ENCODE measurements at regions not wholly inside any gene's neighbourhood (a gene's known extent, or its start where the extent isn't known, plus 50 kb on each side); places are given as distances from the start of the nearest gene placed in this dataset.

GRCh38 chr13:30151388-30151787 is 156.0 kb downstream of the KATNAL1 start:
- ChIA-PET POLR2A (no interaction called here), CTCF (interaction anchor here (3.0 kb wide), 1 partner anchor 19 kb away, joined by 16 read pairs; no protein-coding TSS in a partner anchor)
- H3K27me3 ChIP-seq (ENCODE audit: control insufficient read depth, insufficient read depth, low read length), result peaks cover 7% of the 10 kb centered on the region
- no peak for TF ChIP-seq CTCF (IDR thresholded peaks at IDR 0.05; ENCODE audit: insufficient read depth, low read depth, low read length)
- no peak for DNase-seq (ENCODE audit: low read depth)
- H3K4me3 ChIP-seq (ENCODE audit: low read depth, low read length), result no peak overlapping the region
- H3K36me3 ChIP-seq (ENCODE audit: control insufficient read depth, insufficient read depth, low read length), result no peaks in the 10 kb centered on the region

GRCh38 chr13:30149248-30149647 is 158.1 kb downstream of the KATNAL1 start:
- Histone ChIP-seq H3K36me3 (ENCODE audit: control insufficient read depth, insufficient read depth, low read length) (no peaks in the 10 kb centered on the region), H3K4me3 (ENCODE audit: low read depth, low read length) (no peak overlapping the region), H3K27me3 (ENCODE audit: control insufficient read depth, insufficient read depth, low read length) (peaks cover 7% of the 10 kb centered on the region)
- ChIA-PET POLR2A (no interaction called here), CTCF (interaction anchor here (0.6 to 1.0 kb wide), 2 partner anchors 11 to 104 kb away, joined by 3 read pairs; no protein-coding TSS in a partner anchor)
- DNase-seq (ENCODE audit: low read depth), result no peak
- no peak for TF ChIP-seq CTCF (IDR thresholded peaks at IDR 0.05; ENCODE audit: insufficient read depth, low read depth, low read length)

- Histone ChIP-seq H3K27me3 (ENCODE audit: control insufficient read depth, insufficient read depth, low read length) (peaks cover 7% of the 10 kb centered on the region), H3K4me3 (ENCODE audit: low read depth, low read length) (no peak overlapping the region), H3K36me3 (ENCODE audit: control insufficient read depth, insufficient read depth, low read length) (no peaks in the 10 kb centered on the region)
- CTCF ChIA-PET, result interaction anchor here (1.0 kb wide), 1 partner anchor 105 kb away, joined by 3 read pairs; no protein-coding TSS in a partner anchor
- POLR2A ChIA-PET, result no interaction called here
- no peak for TF ChIP-seq CTCF (IDR thresholded peaks at IDR 0.05; ENCODE audit: insufficient read depth, low read depth, low read length)
- DNase-seq (ENCODE audit: low read depth), result no peak
Measured at GRCh38 chr13:30148786-30149185, 158.6 kb downstream of the KATNAL1 start.

GRCh38 chr13:30148171-30148754 is 159.1 kb downstream of the KATNAL1 start:
- CTCF ChIA-PET, result interaction anchor here (1.0 kb wide), 1 partner anchor 105 kb away, joined by 3 read pairs; no protein-coding TSS in a partner anchor
- no peaks in the 10 kb centered on the region for H3K36me3 ChIP-seq (ENCODE audit: control insufficient read depth, insufficient read depth, low read length)
- H3K4me3 ChIP-seq (ENCODE audit: low read depth, low read length), result no peak overlapping the region
- POLR2A ChIA-PET, result no interaction called here
- TF ChIP-seq CTCF (IDR thresholded peaks at IDR 0.05; ENCODE audit: insufficient read depth, low read depth, low read length), result no peak
- H3K27me3 ChIP-seq (ENCODE audit: control insufficient read depth, insufficient read depth, low read length), result peaks cover 7% of the 10 kb centered on the region
- no peak for DNase-seq (ENCODE audit: low read depth)

GRCh38 chr13:30147421-30147820 is 159.9 kb downstream of the KATNAL1 start:
- CTCF ChIA-PET, result interaction anchor here (0.6 to 1.4 kb wide), 3 partner anchors 14 to 18 kb away, joined by 3 to 6 read pairs (median 3); no protein-coding TSS in a partner anchor
- DNase-seq (ENCODE audit: low read depth), result no peak
- TF ChIP-seq CTCF (IDR thresholded peaks at IDR 0.05; ENCODE audit: insufficient read depth, low read depth, low read length), result no peak
- H3K36me3 ChIP-seq (ENCODE audit: control insufficient read depth, insufficient read depth, low read length), result no peaks in the 10 kb centered on the region
- no peak overlapping the region for H3K4me3 ChIP-seq (ENCODE audit: low read depth, low read length)
- H3K27me3 ChIP-seq (ENCODE audit: control insufficient read depth, insufficient read depth, low read length), result peaks cover 3% of the 10 kb centered on the region
- POLR2A ChIA-PET, result no interaction called here

Measured in BJ (cell line).